Body of pancreas (tissue), 4 donors: ENCODE measurements at regions not wholly inside any gene's neighbourhood (a gene's known extent, or its start where the extent isn't known, plus 50 kb on each side); places are given as distances from the start of the nearest gene placed in this dataset.

Experiments
- ATAC-seq: fragments of 150-250 bp; one replicate; pipeline ENCODE4 v1.9.1; 2016
- DNase-seq, 4 donors: peaks; one replicate each; pipeline ENCODE4 v3.0.0-alpha.2; 2019
- H3K27ac ChIP-seq, 4 donors: fragments of 200-600 bp; sonication (generic); 1 replicate in 3 of 4; 2 replicates in 1 of 4; pipeline versions ENCODE4 v1.5.1 to v1.6.1; 2016 to 2019; ENCODE audit warnings: mild to moderate bottlenecking in 1 of 4, mixed read lengths in 1 of 4, moderate library complexity in 1 of 4
- H3K27me3 ChIP-seq, 2 donors: fragments of 200-600 bp; sonication (generic); one replicate each; pipeline ENCODE4 v1.6.0; 2016; ENCODE audit warnings: mild to moderate bottlenecking in 1 of 2
- H3K36me3 ChIP-seq, 2 donors: fragments of 200-600 bp; sonication (generic); replicated peaks in 1 of 2; 2 replicates each; pipeline ENCODE4 v1.5.1; 2016; ENCODE audit warnings: low read depth in 2 of 2; ENCODE audit not compliant: insufficient read depth in 1 of 2
- H3K4me1 ChIP-seq: fragments of 200-600 bp; sonication (generic); one replicate; pipeline ENCODE4 v1.6.0; 2016
- H3K4me3 ChIP-seq, 2 donors: fragments of 200-600 bp; sonication (generic); 1 replicate in 1 of 2; 2 replicates in 1 of 2; pipeline ENCODE4 v1.5.1; 2016 to 2019
- H3K9me3 ChIP-seq, 3 donors: fragments of 200-600 bp; sonication (generic); 1 replicate in 2 of 3; 2 replicates in 1 of 3; pipeline ENCODE4 v1.5.1; 2016
- CTCF ChIP-seq, 7 experiments: fragments of 450-650 bp in 4 of 7; fragments of 200-600 bp in 3 of 7; sonication (generic) in 3 of 7; IDR thresholded peaks; one replicate each; pipeline ENCODE4 v1.5.1; 2016 to 2019; ENCODE audit warnings: antibody characterized with exemption in 7 of 7
- POLR2A ChIP-seq, 3 donors: fragments of 450-650 bp; IDR thresholded peaks; one replicate each; pipeline ENCODE4 v1.6.1; 2016; ENCODE audit warnings: antibody characterized with exemption in 3 of 3, mild to moderate bottlenecking in 2 of 3
- WGBS, 2 donors: methylation state at CpG; one replicate each; pipeline ENCODE4 v1.1.5; 2017; 5-methylcytosine and 5-hydroxymethylcytosine counted together
- intact Hi-C: fragments of 100-400 bp; cut with DNase I; formaldehyde crosslinking; loops from one replicate; pipeline ENCODE4 v1.15.1; 2023

- Histone ChIP-seq H3K9me3 (no peaks in the 10 kb centered on the region), H3K27ac (no peak overlapping the region), H3K36me3 (no peaks in the 10 kb centered on the region), H3K4me3 (no peak overlapping the region), H3K4me1 (no peaks in the 10 kb centered on the region), H3K27me3 (no peaks in the 10 kb centered on the region)
- 32 to 56% methylated on average over 3 of the region's 3 CpGs for WGBS, 2 donors
- ATAC-seq (no peak), DNase-seq (no peak)
- intact Hi-C loops = no loop called here
- no peak for TF ChIP-seq POLR2A (IDR thresholded peaks at IDR 0.05)
- no peak for TF ChIP-seq CTCF (IDR thresholded peaks at IDR 0.05)
These were observed 720.7 kb upstream of the FAM174A start for GRCh38 chr5:99814321-99815063.

- Histone ChIP-seq H3K4me3 (no peak overlapping the region), H3K9me3 (no peaks in the 10 kb centered on the region), H3K4me1 (no peaks in the 10 kb centered on the region), H3K27ac (no peak overlapping the region), H3K36me3 (no peaks in the 10 kb centered on the region), H3K27me3 (no peaks in the 10 kb centered on the region)
- TF ChIP-seq CTCF (IDR thresholded peaks at IDR 0.05) = no peak
- TF ChIP-seq POLR2A (IDR thresholded peaks at IDR 0.05) = no peak
- WGBS, 2 donors = 60 to 67% methylated on average over 3 of the region's 3 CpGs
- DNase-seq = no peak
- intact Hi-C loops = no loop called here
- no peak for ATAC-seq
These were observed 726.4 kb upstream of the FAM174A start for GRCh38 chr5:99808657-99809230.

- Histone ChIP-seq H3K4me3 (no peak overlapping the region), H3K36me3 (no peaks in the 10 kb centered on the region), H3K27me3 (no peaks in the 10 kb centered on the region), H3K27ac (no peak overlapping the region), H3K4me1 (no peaks in the 10 kb centered on the region), H3K9me3 (no peaks in the 10 kb centered on the region)
- intact Hi-C loops = no loop called here
- TF ChIP-seq CTCF (IDR thresholded peaks at IDR 0.05) (no peak), POLR2A (IDR thresholded peaks at IDR 0.05) (no peak)
- ATAC-seq (no peak), DNase-seq (no peak)
These were observed 727.8 kb upstream of the FAM174A start for GRCh38 chr5:99807346-99807745.

DNA sequence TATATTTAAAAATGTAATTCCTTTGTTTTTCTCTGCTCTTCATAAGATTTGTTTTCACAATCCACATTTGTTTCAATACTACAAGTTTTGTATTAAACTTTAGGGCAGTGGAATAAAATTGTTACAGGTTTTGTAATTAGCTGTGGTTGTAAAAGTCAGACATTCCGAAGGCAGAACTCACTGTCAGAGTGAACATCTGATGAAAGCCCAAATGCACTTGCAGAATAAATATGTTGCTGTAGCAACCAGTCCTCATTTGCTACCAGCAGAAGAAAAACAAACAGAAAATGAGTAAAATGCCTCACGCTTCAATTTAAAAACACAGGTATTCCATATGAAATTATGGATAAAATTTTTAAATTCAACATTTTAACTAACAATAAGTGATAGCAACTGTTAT lies 740.1 kb upstream of the FAM174A start:
- 57 to 61% methylated on average over 2 of the region's 2 CpGs for WGBS, 2 donors
- Histone ChIP-seq H3K9me3 (no peaks in the 10 kb centered on the region), H3K27me3 (no peaks in the 10 kb centered on the region), H3K27ac (no peak overlapping the region), H3K4me1 (no peaks in the 10 kb centered on the region), H3K4me3 (no peak overlapping the region), H3K36me3 (no peaks in the 10 kb centered on the region)
- DNase-seq (no peak), ATAC-seq (no peak)
- intact Hi-C loops = no loop called here
- no peak for TF ChIP-seq CTCF (IDR thresholded peaks at IDR 0.05)
- no peak for TF ChIP-seq POLR2A (IDR thresholded peaks at IDR 0.05)

DNA sequence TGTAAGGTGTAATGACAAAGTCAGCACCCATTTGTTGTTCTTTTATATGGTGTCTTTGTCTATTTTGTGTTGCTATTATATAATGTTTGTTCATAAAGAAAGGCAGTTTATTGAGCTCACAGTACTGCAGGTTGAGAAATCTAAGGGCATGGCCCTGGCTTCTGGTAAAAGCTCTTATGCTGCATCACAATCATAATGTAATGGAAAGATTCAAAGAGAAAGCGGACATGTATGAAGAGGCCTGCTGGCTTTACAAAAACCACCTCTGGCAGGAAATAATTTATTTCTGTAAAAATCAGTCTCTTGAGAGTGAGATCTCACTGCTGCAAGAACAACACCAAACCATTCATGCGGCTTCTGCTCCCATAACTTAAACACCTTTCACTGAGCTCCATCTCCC lies 746.7 kb upstream of the FAM174A start:
- Histone ChIP-seq H3K27ac (no peak overlapping the region), H3K4me3 (no peak overlapping the region), H3K27me3 (no peaks in the 10 kb centered on the region), H3K9me3 (no peaks in the 10 kb centered on the region), H3K36me3 (no peaks in the 10 kb centered on the region), H3K4me1 (no peaks in the 10 kb centered on the region)
- intact Hi-C loops = no loop called here
- no peak for DNase-seq
- no peak for ATAC-seq
- TF ChIP-seq POLR2A (IDR thresholded peaks at IDR 0.05) = no peak
- no peak for TF ChIP-seq CTCF (IDR thresholded peaks at IDR 0.05)
- WGBS, 2 donors = 45 to 61% methylated on average over 2 of the region's 2 CpGs
